SK-N-SH treated with all-trans-retinoic acid at 6 μM for 48 hours (cell line): ENCODE measurements at regions not wholly inside any gene's neighbourhood (a gene's known extent, or its start where the extent isn't known, plus 50 kb on each side); places are given as distances from the start of the nearest gene placed in this dataset.
"Not testable (repeated sequence)": the region's sequence is repeated elsewhere in the genome, so short reads cannot be mapped to it uniquely, and the experiment has no call there.

Experiments used
- ATAC-seq: fragments of 200-7000 bp; cut with Tn5 transposase; 3 replicates; pipeline ENCODE4 v1.9.1; 2020; ENCODE audit warnings: mild to moderate bottlenecking, moderate library complexity
- ARNTL ChIP-seq: fragments of 450-650 bp; formaldehyde crosslinking; IDR thresholded peaks from 2 replicates; pipeline ENCODE4 v1.5.0; 2020; ENCODE audit warnings: low read depth, mild to moderate bottlenecking, moderate library complexity, borderline replicate concordance
- BACH2 ChIP-seq: fragments of 250-450 bp; sonication (Bioruptor Pico); IDR thresholded peaks from 2 replicates; pipeline ENCODE4 v1.9.0; 2021; ENCODE audit warnings: mild to moderate bottlenecking, borderline replicate concordance
- CREB5 ChIP-seq: fragments of 250-450 bp; sonication (Bioruptor Pico); IDR thresholded peaks from 2 replicates; pipeline ENCODE4 v1.5.1; 2020; ENCODE audit warnings: low read depth, mild to moderate bottlenecking, moderate library complexity
- CSDC2 ChIP-seq: fragments of 250-450 bp; sonication (Bioruptor Pico); IDR thresholded peaks from 2 replicates; pipeline ENCODE4 v1.5.0; 2020; ENCODE audit warnings: mild to moderate bottlenecking, moderate library complexity
- CSRNP3 ChIP-seq: fragments of 250-450 bp; sonication (Bioruptor Pico); IDR thresholded peaks from 2 replicates; pipeline ENCODE4 v1.5.1; 2021; ENCODE audit warnings: mild to moderate bottlenecking, moderate library complexity
- ESRRG ChIP-seq: fragments of 250-450 bp; sonication (Bioruptor Pico); IDR thresholded peaks from 2 replicates; pipeline ENCODE4 v1.6.1; 2021; ENCODE audit warnings: mild to moderate bottlenecking
- GLIS3 ChIP-seq: fragments of 250-450 bp; sonication (Bioruptor Pico); IDR thresholded peaks from 2 replicates; pipeline ENCODE4 v1.5.0; 2020; ENCODE audit warnings: mild to moderate bottlenecking, moderate library complexity
- ISL1 ChIP-seq: fragments of 250-450 bp; sonication (Bioruptor Pico); IDR thresholded peaks from 2 replicates; pipeline ENCODE4 v2.1.2; 2022; ENCODE audit warnings: mild to moderate bottlenecking, moderate library complexity
- OSR1 ChIP-seq: fragments of 250-450 bp; sonication (Bioruptor Pico); IDR thresholded peaks from 2 replicates; pipeline ENCODE4 v1.8.0; 2022; ENCODE audit warnings: moderate library complexity, mild to moderate bottlenecking, inconsistent platforms
- PATZ1 ChIP-seq: fragments of 250-450 bp; sonication (Bioruptor Pico); IDR thresholded peaks from 2 replicates; pipeline ENCODE4 v1.8.0; 2020; ENCODE audit warnings: mild to moderate bottlenecking, moderate library complexity, borderline replicate concordance
- POU6F1 ChIP-seq: fragments of 250-450 bp; sonication (Bioruptor Pico); IDR thresholded peaks from 2 replicates; pipeline ENCODE4 v1.8.0; 2021; ENCODE audit warnings: low read depth, mild to moderate bottlenecking, moderate library complexity, borderline replicate concordance
- PPARA ChIP-seq: fragments of 250-450 bp; sonication (Bioruptor Pico); IDR thresholded peaks from 2 replicates; pipeline ENCODE4 v1.5.0; 2020; ENCODE audit warnings: mild to moderate bottlenecking, borderline replicate concordance
- RARB ChIP-seq: fragments of 250-450 bp; sonication (Bioruptor Pico); IDR thresholded peaks from 2 replicates; pipeline ENCODE4 v1.8.0; 2021; ENCODE audit warnings: mild to moderate bottlenecking, moderate library complexity
- SNAI2 ChIP-seq: fragments of 250-450 bp; sonication (Bioruptor Pico); IDR thresholded peaks from 2 replicates; pipeline ENCODE4 v1.5.0; 2020; ENCODE audit warnings: mild to moderate bottlenecking, moderate library complexity
- TCF4 ChIP-seq: fragments of 250-450 bp; sonication (Bioruptor Pico); IDR thresholded peaks from 2 replicates; pipeline ENCODE4 v1.8.0; 2021; ENCODE audit warnings: mild to moderate bottlenecking, moderate library complexity, borderline replicate concordance
- TOX ChIP-seq: fragments of 250-450 bp; sonication (Bioruptor Pico); IDR thresholded peaks from 2 replicates; pipeline ENCODE4 v1.8.0; 2021; ENCODE audit warnings: mild to moderate bottlenecking, moderate library complexity, borderline replicate concordance
- TSHZ2 ChIP-seq: fragments of 250-450 bp; sonication (Bioruptor Pico); IDR thresholded peaks from 2 replicates; pipeline ENCODE4 v1.5.0; 2020; ENCODE audit warnings: mild to moderate bottlenecking, moderate library complexity
- ZC3H10 ChIP-seq: fragments of 250-450 bp; sonication (Bioruptor Pico); IDR thresholded peaks from 2 replicates; pipeline ENCODE4 v1.5.1; 2021; ENCODE audit warnings: mild to moderate bottlenecking, moderate library complexity
- ZFP3 ChIP-seq: fragments of 250-450 bp; sonication (Bioruptor Pico); IDR thresholded peaks from 2 replicates; pipeline ENCODE4 v1.5.0; 2020; ENCODE audit warnings: mild to moderate bottlenecking, moderate library complexity
- ZFP30 ChIP-seq: fragments of 450-650 bp; formaldehyde crosslinking; IDR thresholded peaks from 2 replicates; pipeline ENCODE4 v1.5.0; 2022; ENCODE audit warnings: mild to moderate bottlenecking, moderate library complexity
- ZNF565 ChIP-seq: fragments of 450-650 bp; formaldehyde crosslinking; conservative IDR thresholded peaks from 2 replicates; pipeline ENCODE4 v1.5.0; 2020; ENCODE audit warnings: low read depth, mild to moderate bottlenecking, moderate library complexity
- ZNF70 ChIP-seq: fragments of 450-650 bp; formaldehyde crosslinking; IDR thresholded peaks from 2 replicates; pipeline ENCODE4 v1.5.0; 2020; ENCODE audit warnings: mild to moderate bottlenecking, moderate library complexity

GRCh38 chr6:121698617-121699016 is 263.2 kb downstream of the GJA1 start:
- no peak for TF ChIP-seq ARNTL (CRISPR knock-in tag)
- TF ChIP-seq PPARA (CRISPR knock-in tag), result no peak
- TF ChIP-seq ZNF565 (CRISPR knock-in tag), result no peak
- TF ChIP-seq OSR1 (CRISPR knock-in tag), result no peak
- TF ChIP-seq ISL1, result no peak
- no peak for TF ChIP-seq GLIS3 (CRISPR knock-in tag)
- no peak for TF ChIP-seq CSRNP3 (CRISPR knock-in tag)
- no peak for TF ChIP-seq POU6F1 (CRISPR knock-in tag)
- no peak for TF ChIP-seq ZFP30
- TF ChIP-seq ZFP3, result no peak
- no peak for TF ChIP-seq CSDC2
- no peak for TF ChIP-seq TSHZ2 (CRISPR knock-in tag)
- TF ChIP-seq ZC3H10 (CRISPR knock-in tag), result no peak
- TF ChIP-seq ESRRG (CRISPR knock-in tag), result no peak
- TF ChIP-seq BACH2, result no peak
- TF ChIP-seq CREB5 (CRISPR knock-in tag), result no peak
- no peak for TF ChIP-seq TOX
- TF ChIP-seq TCF4, result no peak
- TF ChIP-seq ZNF70 (CRISPR knock-in tag), result no peak
- no peak for TF ChIP-seq SNAI2

GRCh38 chr6:121703129-121703528 is 267.7 kb downstream of the GJA1 start:
- ATAC-seq, result not testable (repeated sequence)

More at GRCh38 chr6:121698617-121699016, 263.2 kb downstream of the GJA1 start:
- ATAC-seq, result no peak

- TF ChIP-seq PATZ1 (no peak), OSR1 (CRISPR knock-in tag) (no peak), BACH2 (no peak), POU6F1 (CRISPR knock-in tag) (no peak), RARB (CRISPR knock-in tag) (no peak), TSHZ2 (CRISPR knock-in tag) (no peak), ZFP30 (no peak), ARNTL (CRISPR knock-in tag) (no peak), CSRNP3 (CRISPR knock-in tag) (no peak), TCF4 (no peak), PPARA (CRISPR knock-in tag) (no peak)
- ATAC-seq, result no peak
These were observed 276.0 kb downstream of the GJA1 start for GRCh38 chr6:121711472-121711871.
